A673 (cell line): ENCODE measurements at regions not wholly inside any gene's neighbourhood (a gene's known extent, or its start where the extent isn't known, plus 50 kb on each side); places are given as distances from the start of the nearest gene placed in this dataset.

Source experiments
- CTCF ChIP-seq: fragments of 300-800, 200-600 bp; sonication (generic); conservative IDR thresholded peaks from 2 replicates; pipeline ENCODE4 v1.5.1; 2017; ENCODE audit warnings: low read depth, mild to moderate bottlenecking, antibody characterized with exemption, low read length, moderate library complexity, mixed read lengths
- EZH2 ChIP-seq: fragments of 200-600 bp; sonication (generic); IDR thresholded peaks from 2 replicates; pipeline ENCODE4 v1.6.1; 2017; ENCODE audit warnings: borderline replicate concordance, low read depth, mild to moderate bottlenecking, mixed read lengths, antibody characterized with exemption, low read length; ENCODE audit not compliant: poor library complexity, severe bottlenecking

GRCh38 chr14:101687756-101688546 lies 73.6 kb upstream of the PPP2R5C start:
- TF ChIP-seq CTCF (no peak), EZH2 (no peak)
